GM20431 (cell line): ENCODE measurements at regions not wholly inside any gene's neighbourhood (a gene's known extent, or its start where the extent isn't known, plus 50 kb on each side); places are given as distances from the start of the nearest gene placed in this dataset.
"Not testable (repeated sequence)": the region's sequence is repeated elsewhere in the genome, so short reads cannot be mapped to it uniquely, and the experiment has no call there.

Experiments
- in situ Hi-C: fragments of 300-500 bp; cut with MseI, MboI; formaldehyde crosslinking; loops from one replicate; pipeline ENCODE4 v1.15.0; 2020; ENCODE audit warnings: low sequenced_read_pairs; ENCODE audit not compliant: unreplicated experiment

GRCh38 chr5:168135897-168136296, 155.5 kb upstream of the WWC1 start:
- in situ Hi-C loops, result no loop called here

DNA sequence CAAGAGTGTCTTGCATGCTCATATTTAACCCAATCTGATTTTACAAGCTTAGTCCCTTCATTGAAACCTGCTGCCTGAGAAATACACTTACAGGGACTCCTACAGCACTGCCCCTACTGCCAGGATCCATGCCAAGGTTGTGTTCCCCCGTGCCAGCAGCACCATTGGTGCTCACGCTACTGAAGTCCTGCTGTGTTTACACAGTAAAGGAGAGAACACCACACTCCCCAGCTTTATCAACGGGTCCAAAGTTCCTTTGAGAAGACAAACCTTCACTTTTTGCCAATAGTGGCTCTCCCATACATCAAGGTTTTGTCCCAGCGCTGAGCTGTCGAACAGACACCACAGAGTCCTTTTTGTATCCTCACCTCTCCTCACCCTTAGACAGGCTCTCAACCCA, 155.1 kb upstream of the WWC1 start:
- in situ Hi-C loops, result no loop called here

- in situ Hi-C loops, result no loop called here
Observed at GRCh38 chr5:168137265-168137664, 154.2 kb upstream of the WWC1 start.

GRCh38 chr5:168140241-168140640, 151.2 kb upstream of the WWC1 start:
- in situ Hi-C loops, result no loop called here

- in situ Hi-C loops, result no loop called here
Observed at GRCh38 chr5:168142402-168142801, 149.0 kb upstream of the WWC1 start.

DNA sequence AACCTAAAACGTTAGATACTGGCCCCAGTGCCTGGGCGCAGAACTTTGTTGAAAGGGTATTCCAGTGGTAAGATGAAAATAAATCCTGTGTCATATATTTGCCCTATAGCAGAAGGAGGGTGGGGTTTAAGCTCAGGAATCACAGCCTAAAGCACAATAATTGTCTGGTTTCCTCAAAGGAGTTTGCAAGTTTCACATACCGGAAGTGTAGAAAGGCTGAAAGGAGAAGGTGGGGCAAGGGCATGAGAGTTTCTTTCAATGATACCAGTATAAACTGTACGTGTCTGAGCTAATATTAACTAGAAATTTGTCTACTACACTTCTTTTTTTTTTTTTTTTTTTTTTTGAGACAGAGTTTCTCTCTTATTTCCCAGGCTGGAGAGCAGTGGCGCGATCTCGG, 147.9 kb upstream of the WWC1 start:
- in situ Hi-C loops, result not testable (repeated sequence)

DNA sequence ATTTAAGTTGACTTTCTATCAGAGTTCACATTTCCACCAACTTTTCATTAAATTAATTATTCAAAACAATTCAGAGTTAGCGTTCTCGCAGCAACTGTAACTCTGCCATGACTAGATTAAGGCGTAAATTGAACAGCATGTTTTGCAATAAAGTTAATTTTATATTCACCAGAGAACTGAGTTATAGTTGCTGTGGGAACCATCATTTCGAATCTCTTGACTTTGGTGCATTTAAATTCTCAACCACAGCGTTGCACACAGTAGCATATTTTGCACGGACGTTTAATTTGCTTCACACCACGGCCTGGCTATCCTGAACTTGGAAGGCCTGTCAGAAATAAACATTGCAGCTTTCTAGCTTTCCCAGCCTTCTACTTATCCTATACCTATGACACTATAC, 144.3 kb upstream of the WWC1 start:
- in situ Hi-C loops, result no loop called here

GRCh38 chr5:168147568-168148360, 143.7 kb upstream of the WWC1 start:
- in situ Hi-C loops, result no loop called here

DNA sequence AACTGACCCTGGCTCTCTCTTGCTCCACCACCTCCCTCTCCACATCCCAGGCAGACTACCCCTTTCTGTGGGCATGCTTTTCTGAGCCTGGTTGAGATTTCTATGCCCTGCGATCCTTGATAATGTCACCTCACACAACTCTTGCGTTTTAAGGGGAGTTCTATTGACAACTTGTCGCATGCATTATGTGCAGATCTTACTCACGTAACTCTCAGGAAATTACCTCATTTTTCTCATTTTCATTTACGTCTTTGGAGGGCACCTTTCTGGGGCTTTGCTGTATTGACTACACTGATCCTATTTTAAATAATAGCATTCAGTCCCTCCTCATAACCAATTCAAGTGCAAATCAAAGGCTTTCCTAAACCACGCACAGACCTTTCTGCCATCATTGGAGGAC, 140.4 kb upstream of the WWC1 start:
- in situ Hi-C loops, result no loop called here

DNA sequence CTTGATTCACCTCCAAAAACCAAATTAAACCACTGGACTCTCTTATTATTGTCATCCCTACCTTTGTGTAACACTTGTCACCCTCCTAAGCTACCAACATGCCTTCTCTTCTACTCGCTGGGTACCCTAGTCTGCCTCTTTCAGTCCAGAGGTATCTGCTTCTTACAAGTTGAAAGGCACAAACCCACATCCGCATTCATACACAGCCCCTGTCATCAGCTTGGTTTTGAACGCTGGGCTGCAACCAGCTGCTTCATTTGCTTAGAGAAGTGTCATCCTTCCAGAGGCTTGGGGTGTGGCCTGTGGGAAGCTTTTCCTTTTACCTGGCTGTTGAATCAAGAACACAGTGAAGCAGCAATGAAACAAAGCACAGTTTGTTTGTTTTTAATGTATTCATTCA, 138.8 kb upstream of the WWC1 start:
- in situ Hi-C loops, result no loop called here

- in situ Hi-C loops, result no loop called here
Observed at GRCh38 chr5:168153263-168153875, 138.1 kb upstream of the WWC1 start.

DNA sequence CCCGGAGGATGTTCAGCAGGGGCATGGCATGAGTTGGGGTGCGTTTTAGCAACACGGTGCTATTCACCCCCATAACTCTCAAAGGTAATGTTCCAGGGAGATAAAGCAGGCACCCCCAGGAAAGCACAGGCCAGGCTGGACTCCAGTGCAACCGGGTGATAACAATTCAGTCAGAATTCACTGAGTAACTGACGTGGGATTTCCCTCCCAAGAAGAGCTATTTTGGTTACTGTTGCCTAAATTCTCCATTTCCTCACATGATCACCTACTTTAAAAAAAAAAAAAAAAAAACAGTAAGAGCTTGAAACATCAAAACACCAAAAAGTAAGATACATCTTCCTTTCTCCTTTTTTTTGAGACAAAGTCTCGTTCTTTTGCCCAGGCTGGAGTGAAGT, 137.6 kb upstream of the WWC1 start:
- in situ Hi-C loops, result no loop called here

- in situ Hi-C loops, result no loop called here
Observed at GRCh38 chr5:168155585-168155984, 135.9 kb upstream of the WWC1 start.

GRCh38 chr5:168156170-168156569, 135.3 kb upstream of the WWC1 start:
- in situ Hi-C loops, result no loop called here

DNA sequence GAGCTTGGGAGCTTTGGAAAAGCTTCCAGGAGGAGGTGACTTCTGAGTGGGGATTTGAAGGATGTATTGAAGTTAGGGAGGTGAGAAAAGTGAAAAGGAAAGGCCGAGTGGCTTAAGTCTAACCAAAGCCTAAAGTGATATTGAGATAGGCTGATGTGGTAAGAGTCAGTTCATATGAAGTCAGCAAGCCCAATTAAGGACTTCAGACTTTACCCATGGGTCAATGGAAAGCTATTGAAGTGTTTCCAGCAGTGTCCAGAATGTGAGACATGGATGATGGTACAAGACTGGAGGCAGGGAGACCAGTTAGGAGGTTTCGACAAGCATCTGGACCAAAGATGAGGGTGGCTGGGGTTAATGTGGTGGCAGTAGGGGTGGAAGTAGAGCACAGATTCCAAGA, 134.3 kb upstream of the WWC1 start:
- in situ Hi-C loops, result no loop called here

- in situ Hi-C loops, result no loop called here
Observed at GRCh38 chr5:168159425-168159824, 132.0 kb upstream of the WWC1 start.

DNA sequence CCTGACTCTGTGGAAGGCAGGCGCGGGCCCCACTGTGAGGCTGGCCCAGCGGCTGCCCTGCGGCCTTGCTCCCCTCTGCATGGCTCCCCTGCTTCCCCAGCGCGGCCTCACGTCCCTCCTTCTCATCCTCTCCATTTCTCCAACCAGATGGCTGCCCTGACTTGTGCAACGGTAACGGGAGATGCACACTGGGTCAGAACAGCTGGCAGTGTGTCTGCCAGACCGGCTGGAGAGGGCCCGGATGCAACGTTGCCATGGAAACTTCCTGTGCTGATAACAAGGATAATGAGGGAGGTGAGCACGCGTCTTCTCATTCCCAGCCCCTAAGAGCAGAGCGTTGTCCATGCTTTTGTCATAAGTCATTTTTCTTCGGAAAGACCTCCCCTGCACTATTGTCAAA, 129.0 kb upstream of the WWC1 start:
- in situ Hi-C loops, result no loop called here

DNA sequence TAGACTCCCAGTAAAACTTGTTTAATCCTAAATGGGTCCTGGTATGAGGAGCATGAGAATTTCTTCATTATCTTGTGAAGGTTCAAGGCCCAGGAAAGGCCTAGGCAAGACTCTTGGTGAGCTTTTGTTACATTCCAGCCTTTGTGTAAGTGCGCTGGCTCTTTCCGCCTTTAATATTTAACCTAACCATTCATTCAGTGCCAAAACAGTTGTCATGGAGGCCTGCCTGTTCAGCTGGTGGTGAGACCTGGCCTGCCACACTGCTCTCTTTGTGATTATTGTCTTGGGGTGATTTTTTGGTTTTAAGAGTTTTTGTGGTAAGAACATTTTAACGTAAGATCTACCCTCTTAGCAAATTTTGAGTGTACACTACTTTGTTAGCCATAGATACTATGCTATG, 127.5 kb upstream of the WWC1 start:
- in situ Hi-C loops, result no loop called here

- in situ Hi-C loops, result no loop called here
Observed at GRCh38 chr5:168165221-168165914, 126.1 kb upstream of the WWC1 start.

- in situ Hi-C loops, result no loop called here
Observed at GRCh38 chr5:168165977-168166376, 125.5 kb upstream of the WWC1 start.

- in situ Hi-C loops, result no loop called here
Observed at GRCh38 chr5:168167338-168167737, 124.1 kb upstream of the WWC1 start.
